ENCODE measurements at regions not wholly inside any gene's neighbourhood (a gene's known extent, or its start where the extent isn't known, plus 50 kb on each side); places are given as distances from the start of the nearest gene placed in this dataset.

DNA sequence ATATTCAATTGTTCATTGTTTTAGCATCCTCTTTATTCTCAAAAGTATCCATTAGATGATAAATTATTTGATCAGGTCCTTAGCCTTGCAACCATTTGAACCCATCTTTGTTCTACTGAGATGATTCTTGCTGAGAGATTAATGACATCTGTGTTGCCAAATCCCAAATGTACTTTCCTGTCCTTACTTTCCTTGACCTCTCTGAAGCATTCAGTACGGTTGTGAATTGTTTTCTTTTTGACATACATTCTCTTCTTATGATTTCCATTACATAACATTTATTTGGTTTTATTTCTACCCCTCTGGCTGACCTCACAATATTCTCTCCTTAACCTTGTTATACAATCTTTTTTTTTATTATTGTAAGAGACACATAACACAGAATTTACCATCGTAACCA lies 1058.6 kb upstream of the CNTNAP5 start:
- no peak overlapping the region for H3K4me3 ChIP-seq (replicated peaks in 1 of 3; ENCODE audit: low read depth in 2 of 3, low read length in 3 of 3)
- no peaks in the 10 kb centered on the region for H3K36me3 Mint-ChIP-seq
- H3K4me1 ChIP-seq (ENCODE audit: control insufficient read depth in 1 of 2, insufficient read depth in 2 of 2, low read length in 2 of 2) = no peaks in the 10 kb centered on the region
- no peaks in the 10 kb centered on the region for H3K36me3 ChIP-seq (replicated peaks in 1 of 2; ENCODE audit: control insufficient read depth in 1 of 2, insufficient read depth in 2 of 2, low read length in 2 of 2)
- H3K27me3 ChIP-seq (ENCODE audit: control insufficient read depth in 2 of 2, insufficient read depth in 2 of 2, low read length in 2 of 2) = no peaks in the 10 kb centered on the region
- H3K79me2 ChIP-seq (ENCODE audit: insufficient read depth, low read length) = no peaks in the 10 kb centered on the region
- H3K4me2 ChIP-seq (replicated peaks; ENCODE audit: extremely low read depth, low read length, poor library complexity, severe bottlenecking) = no peak overlapping the region
- DNase-seq = no peak
- intact Hi-C loops (cut with micrococcal nuclease) = no loop called here
- H3K9ac ChIP-seq (ENCODE audit: insufficient read depth, low read length, poor library complexity, severe bottlenecking) = no peak overlapping the region
- H3K27me3 Mint-ChIP-seq (ENCODE audit: low read depth in 3 of 3) = peaks cover 0 to 2% (median 0%) of the 10 kb centered on the region in 3 donors
- H3K9me3 Mint-ChIP-seq = peaks cover 0 to 13% (median 5%) of the 10 kb centered on the region in 7 donors
- H2AFZ ChIP-seq (ENCODE audit: insufficient read depth, low read depth, low read length, poor library complexity, severe bottlenecking) = no peak overlapping the region
- TF ChIP-seq, protein P1, sequence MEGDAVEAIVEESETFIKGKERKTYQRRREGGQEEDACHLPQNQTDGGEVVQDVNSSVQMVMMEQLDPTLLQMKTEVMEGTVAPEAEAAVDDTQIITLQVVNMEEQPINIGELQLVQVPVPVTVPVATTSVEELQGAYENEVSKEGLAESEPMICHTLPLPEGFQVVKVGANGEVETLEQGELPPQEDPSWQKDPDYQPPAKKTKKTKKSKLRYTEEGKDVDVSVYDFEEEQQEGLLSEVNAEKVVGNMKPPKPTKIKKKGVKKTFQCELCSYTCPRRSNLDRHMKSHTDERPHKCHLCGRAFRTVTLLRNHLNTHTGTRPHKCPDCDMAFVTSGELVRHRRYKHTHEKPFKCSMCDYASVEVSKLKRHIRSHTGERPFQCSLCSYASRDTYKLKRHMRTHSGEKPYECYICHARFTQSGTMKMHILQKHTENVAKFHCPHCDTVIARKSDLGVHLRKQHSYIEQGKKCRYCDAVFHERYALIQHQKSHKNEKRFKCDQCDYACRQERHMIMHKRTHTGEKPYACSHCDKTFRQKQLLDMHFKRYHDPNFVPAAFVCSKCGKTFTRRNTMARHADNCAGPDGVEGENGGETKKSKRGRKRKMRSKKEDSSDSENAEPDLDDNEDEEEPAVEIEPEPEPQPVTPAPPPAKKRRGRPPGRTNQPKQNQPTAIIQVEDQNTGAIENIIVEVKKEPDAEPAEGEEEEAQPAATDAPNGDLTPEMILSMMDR (IDR thresholded peaks at IDR 0.05) = no peak
- no peaks in the 10 kb centered on the region for H3K4me1 Mint-ChIP-seq
- no peak overlapping the region for H3K27ac Mint-ChIP-seq
- H3K27ac ChIP-seq (ENCODE audit: low read depth in 1 of 2, low read length in 2 of 2) = no peak overlapping the region
- no CpG with 5 or more reads among the region's 2 CpGs for WGBS (ENCODE audit: insufficient coverage)
- H3K4me3 Mint-ChIP-seq = no peak overlapping the region
- peaks cover 0 to 10% of the 10 kb centered on the region in 2 donors for H3K9me3 ChIP-seq (replicated peaks in 1 of 2; ENCODE audit: control insufficient read depth in 1 of 2, insufficient read depth in 1 of 2, low read length in 2 of 2)
- H4K20me1 ChIP-seq (ENCODE audit: insufficient read depth, low read length) = no peaks in the 10 kb centered on the region

DNA sequence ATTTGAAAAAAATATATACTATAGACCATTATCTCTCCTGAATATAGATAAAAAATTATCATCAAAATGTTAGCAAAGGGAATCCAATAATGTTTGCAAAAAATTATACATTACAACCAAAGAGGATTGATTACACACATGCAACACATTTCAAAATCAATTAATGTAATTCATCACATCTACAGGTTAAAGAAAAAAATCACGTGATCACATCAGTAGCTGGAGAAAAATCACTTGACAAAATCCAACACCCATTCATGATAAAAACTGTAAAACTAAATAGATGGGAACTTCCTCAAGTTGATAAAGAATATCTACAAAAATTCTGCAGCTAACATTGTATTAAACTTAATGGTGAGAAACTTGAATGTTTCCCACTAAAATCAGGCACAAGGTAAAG lies 1047.5 kb upstream of the CNTNAP5 start:
- H3K4me1 Mint-ChIP-seq = peaks cover 6% of the 10 kb centered on the region
- WGBS (ENCODE audit: insufficient coverage) = no CpG with 5 or more reads among the region's 1 CpG
- H3K27me3 Mint-ChIP-seq (ENCODE audit: low read depth in 3 of 3) = no peaks in the 10 kb centered on the region
- Histone ChIP-seq H3K79me2 (ENCODE audit: insufficient read depth, low read length) (no peaks in the 10 kb centered on the region), H4K20me1 (ENCODE audit: insufficient read depth, low read length) (no peaks in the 10 kb centered on the region), H2AFZ (ENCODE audit: insufficient read depth, low read depth, low read length, poor library complexity, severe bottlenecking) (no peak overlapping the region), H3K9me3 (replicated peaks in 1 of 2; ENCODE audit: control insufficient read depth in 1 of 2, insufficient read depth in 1 of 2, low read length in 2 of 2) (no peaks in the 10 kb centered on the region), H3K4me3 (replicated peaks in 1 of 3; ENCODE audit: low read depth in 2 of 3, low read length in 3 of 3) (no peak overlapping the region), H3K4me1 (ENCODE audit: control insufficient read depth in 1 of 2, insufficient read depth in 2 of 2, low read length in 2 of 2) (peaks cover 0 to 6% of the 10 kb centered on the region in 2 donors), H3K9ac (ENCODE audit: insufficient read depth, low read length, poor library complexity, severe bottlenecking) (no peak overlapping the region), H3K27ac (ENCODE audit: low read depth in 1 of 2, low read length in 2 of 2) (no peak overlapping the region), H3K4me2 (replicated peaks; ENCODE audit: extremely low read depth, low read length, poor library complexity, severe bottlenecking) (no peak overlapping the region), H3K36me3 (replicated peaks in 1 of 2; ENCODE audit: control insufficient read depth in 1 of 2, insufficient read depth in 2 of 2, low read length in 2 of 2) (no peaks in the 10 kb centered on the region), H3K27me3 (ENCODE audit: control insufficient read depth in 2 of 2, insufficient read depth in 2 of 2, low read length in 2 of 2) (no peaks in the 10 kb centered on the region)
- DNase-seq = no peak
- intact Hi-C loops (cut with micrococcal nuclease) = no loop called here
- H3K27ac Mint-ChIP-seq = no peak overlapping the region
- TF ChIP-seq, protein P1 (IDR thresholded peaks at IDR 0.05) = no peak
- no peak overlapping the region for H3K4me3 Mint-ChIP-seq
- H3K9me3 Mint-ChIP-seq = peaks cover 0 to 9% (median 4%) of the 10 kb centered on the region in 7 donors
- no peaks in the 10 kb centered on the region for H3K36me3 Mint-ChIP-seq
